ENCODE measurements at regions not wholly inside any gene's neighbourhood (a gene's known extent, or its start where the extent isn't known, plus 50 kb on each side); places are given as distances from the start of the nearest gene placed in this dataset.
A peak's percentile ranks its signal among the peaks of the same experiment; 100 is the strongest.

GRCh38 chr12:130049666-130050065 lies 112.6 kb upstream of the FZD10 start:
- TF ChIP-seq CTCF (conservative IDR thresholded peaks at IDR 0.05; ENCODE audit: low read depth, low read length), result 0 out of 2 replicates have a peak, but pooled peaks have one; percentile 16
- TF ChIP-seq EZH2 (IDR thresholded peaks at IDR 0.05; ENCODE audit: borderline replicate concordance, low read depth, low read length, poor library complexity, severe bottlenecking), result no peak

Measured in A673 (cell line).